HG02884 (cell line): ENCODE measurements at regions not wholly inside any gene's neighbourhood (a gene's known extent, or its start where the extent isn't known, plus 50 kb on each side); places are given as distances from the start of the nearest gene placed in this dataset.

Experiments used
- ATAC-seq: cut with Tn5 transposase; IDR thresholded peaks from one replicate; pipeline ENCODE4 v1.9.1; 2021; ENCODE audit warnings: mild to moderate bottlenecking, moderate library complexity; ENCODE audit not compliant: unreplicated experiment

GRCh38 chr2:71785516-71785981, 332.2 kb downstream of the DYSF start:
- ATAC-seq, result no peak

- ATAC-seq, result no peak
These were observed 331.6 kb downstream of the DYSF start for GRCh38 chr2:71784734-71785511.

- ATAC-seq, result no peak
These were observed 330.5 kb downstream of the DYSF start for GRCh38 chr2:71783815-71784214.

GRCh38 chr2:71783215-71783614, 329.9 kb downstream of the DYSF start:
- no peak for ATAC-seq

- no peak for ATAC-seq
These were observed 329.0 kb downstream of the DYSF start for GRCh38 chr2:71782323-71782722.

- no peak for ATAC-seq
These were observed 328.4 kb downstream of the DYSF start for GRCh38 chr2:71781695-71782228.

GRCh38 chr2:71780162-71780561, 326.8 kb downstream of the DYSF start:
- no peak for ATAC-seq

- no peak for ATAC-seq
These were observed 326.4 kb downstream of the DYSF start for GRCh38 chr2:71779774-71780105.

- ATAC-seq, result no peak
These were observed 325.8 kb downstream of the DYSF start for GRCh38 chr2:71778936-71779773.

GRCh38 chr2:71778514-71778913, 325.2 kb downstream of the DYSF start:
- ATAC-seq, result no peak

- ATAC-seq, result no peak
These were observed 324.6 kb downstream of the DYSF start for GRCh38 chr2:71777946-71778345.

- ATAC-seq, result no peak
These were observed 322.9 kb downstream of the DYSF start for GRCh38 chr2:71776227-71776626.

GRCh38 chr2:71773218-71773617, 319.9 kb downstream of the DYSF start:
- no peak for ATAC-seq

GRCh38 chr2:71772510-71773172, 319.3 kb downstream of the DYSF start:
- ATAC-seq, result no peak

GRCh38 chr2:71767663-71768062, 314.3 kb downstream of the DYSF start:
- ATAC-seq, result no peak

- ATAC-seq, result no peak
These were observed 305.7 kb downstream of the DYSF start for GRCh38 chr2:71759060-71759459.

- no peak for ATAC-seq
These were observed 304.0 kb downstream of the DYSF start for GRCh38 chr2:71757351-71757750.

- ATAC-seq, result no peak
These were observed 303.0 kb downstream of the DYSF start for GRCh38 chr2:71756280-71756906.

GRCh38 chr2:71751590-71751989, 298.2 kb downstream of the DYSF start:
- no peak for ATAC-seq

- no peak for ATAC-seq
These were observed 296.3 kb downstream of the DYSF start for GRCh38 chr2:71749671-71750101.

- ATAC-seq, result no peak
These were observed 294.9 kb downstream of the DYSF start for GRCh38 chr2:71748227-71748626.
